WI38 (cell line): ENCODE measurements at regions not wholly inside any gene's neighbourhood (a gene's known extent, or its start where the extent isn't known, plus 50 kb on each side); places are given as distances from the start of the nearest gene placed in this dataset.
"Not testable (repeated sequence)": the region's sequence is repeated elsewhere in the genome, so short reads cannot be mapped to it uniquely, and the experiment has no call there.

Experiments
- H3K4me3 ChIP-seq: 2 replicates; pipeline ENCODE4 v1.5.1; 2011; ENCODE audit warnings: low read depth, mild to moderate bottlenecking, control low read depth, low read length
- CTCF ChIP-seq: IDR thresholded peaks from 2 replicates; pipeline ENCODE4 v1.5.1; 2012; ENCODE audit warnings: low read depth, mild to moderate bottlenecking, control low read depth, low read length

- no peak for TF ChIP-seq CTCF
- no peak overlapping the region for H3K4me3 ChIP-seq
Measured at GRCh38 chr14:22249770-22250169, 339.3 kb downstream of the DAD1 start.

- no peak for TF ChIP-seq CTCF
- H3K4me3 ChIP-seq, result no peak overlapping the region
Measured at GRCh38 chr14:22243971-22244581, 344.9 kb downstream of the DAD1 start.

- H3K4me3 ChIP-seq, result not testable (repeated sequence)
Measured at GRCh38 chr14:22238320-22238719, 350.7 kb downstream of the DAD1 start.

GRCh38 chr14:22233377-22233776, 355.6 kb downstream of the DAD1 start:
- TF ChIP-seq CTCF, result no peak
- no peak overlapping the region for H3K4me3 ChIP-seq

GRCh38 chr14:22232933-22233332, 356.1 kb downstream of the DAD1 start:
- no peak overlapping the region for H3K4me3 ChIP-seq
- TF ChIP-seq CTCF, result no peak

GRCh38 chr14:22232486-22232885, 356.5 kb downstream of the DAD1 start:
- H3K4me3 ChIP-seq, result no peak overlapping the region
- no peak for TF ChIP-seq CTCF

- no peak overlapping the region for H3K4me3 ChIP-seq
- TF ChIP-seq CTCF, result no peak
Measured at GRCh38 chr14:22231018-22231417, 358.0 kb downstream of the DAD1 start.

- H3K4me3 ChIP-seq, result no peak overlapping the region
- no peak for TF ChIP-seq CTCF
Measured at GRCh38 chr14:22230517-22230916, 358.5 kb downstream of the DAD1 start.
